ENCODE measurements at regions not wholly inside any gene's neighbourhood (a gene's known extent, or its start where the extent isn't known, plus 50 kb on each side); places are given as distances from the start of the nearest gene placed in this dataset.
A peak's percentile ranks its signal among the peaks of the same experiment; 100 is the strongest.

- Histone ChIP-seq H3K27me3 (no peaks in the 10 kb centered on the region), H3K4me3 (no peak overlapping the region), H3K4me1 (no peaks in the 10 kb centered on the region), H3K36me3 (no peaks in the 10 kb centered on the region), H3K9me3 (no peaks in the 10 kb centered on the region), H3K27ac (no peak overlapping the region)
- TF ChIP-seq POLR2A (IDR thresholded peaks at IDR 0.05), result no peak
- no peak for TF ChIP-seq CTCF (IDR thresholded peaks at IDR 0.05)
- no peak for DNase-seq
- intact Hi-C loops (cut with DNase I; ENCODE audit: low total_unique reads), result no loop called here
These were observed 429.4 kb upstream of the DIPK2B start for GRCh38 chrX:45630078-45630477.

GRCh38 chrX:45628041-45628440 is 427.4 kb upstream of the DIPK2B start:
- no peaks in the 10 kb centered on the region for H3K4me1 ChIP-seq
- no peaks in the 10 kb centered on the region for H3K36me3 ChIP-seq
- DNase-seq, result no peak
- H3K27me3 ChIP-seq, result no peaks in the 10 kb centered on the region
- H3K9me3 ChIP-seq, result no peaks in the 10 kb centered on the region
- TF ChIP-seq POLR2A (IDR thresholded peaks at IDR 0.05), result no peak
- no peak for TF ChIP-seq CTCF (IDR thresholded peaks at IDR 0.05)
- no peak overlapping the region for H3K27ac ChIP-seq
- H3K4me3 ChIP-seq, result no peak overlapping the region
- intact Hi-C loops (cut with DNase I; ENCODE audit: low total_unique reads), result no loop called here

GRCh38 chrX:45623266-45623665 is 422.6 kb upstream of the DIPK2B start:
- TF ChIP-seq POLR2A (IDR thresholded peaks at IDR 0.05), result no peak
- no peak for TF ChIP-seq CTCF (IDR thresholded peaks at IDR 0.05)
- Histone ChIP-seq H3K27ac (peak overlapping the region; percentile 82 to 83), H3K27me3 (no peaks in the 10 kb centered on the region), H3K4me1 (no peaks in the 10 kb centered on the region), H3K4me3 (no peak overlapping the region), H3K9me3 (no peaks in the 10 kb centered on the region), H3K36me3 (no peaks in the 10 kb centered on the region)
- intact Hi-C loops (cut with DNase I; ENCODE audit: low total_unique reads), result no loop called here
- DNase-seq, result peak in 1 of 2 donors; percentile 37

GRCh38 chrX:45622538-45622937 is 421.9 kb upstream of the DIPK2B start:
- TF ChIP-seq CTCF (IDR thresholded peaks at IDR 0.05), result no peak
- TF ChIP-seq POLR2A (IDR thresholded peaks at IDR 0.05), result no peak
- Histone ChIP-seq H3K4me1 (no peaks in the 10 kb centered on the region), H3K9me3 (no peaks in the 10 kb centered on the region), H3K27me3 (no peaks in the 10 kb centered on the region), H3K27ac (peak overlapping the region; percentile 82 to 83), H3K36me3 (no peaks in the 10 kb centered on the region), H3K4me3 (no peak overlapping the region)
- intact Hi-C loops (cut with DNase I; ENCODE audit: low total_unique reads), result no loop called here
- DNase-seq, result no peak

GRCh38 chrX:45622042-45622423 is 421.4 kb upstream of the DIPK2B start:
- no peak overlapping the region for H3K4me3 ChIP-seq
- TF ChIP-seq POLR2A (IDR thresholded peaks at IDR 0.05) (no peak), CTCF (IDR thresholded peaks at IDR 0.05) (no peak)
- peak overlapping the region; percentile 82 to 83 for H3K27ac ChIP-seq

More at GRCh38 chrX:45622042-45622423, 421.4 kb upstream of the DIPK2B start:
- DNase-seq, result no peak
- no peaks in the 10 kb centered on the region for H3K9me3 ChIP-seq
- intact Hi-C loops (cut with DNase I; ENCODE audit: low total_unique reads), result no loop called here
- no peaks in the 10 kb centered on the region for H3K27me3 ChIP-seq
- H3K36me3 ChIP-seq, result no peaks in the 10 kb centered on the region
- no peaks in the 10 kb centered on the region for H3K4me1 ChIP-seq
